ENCODE measurements at regions not wholly inside any gene's neighbourhood (a gene's known extent, or its start where the extent isn't known, plus 50 kb on each side); places are given as distances from the start of the nearest gene placed in this dataset.

DNA sequence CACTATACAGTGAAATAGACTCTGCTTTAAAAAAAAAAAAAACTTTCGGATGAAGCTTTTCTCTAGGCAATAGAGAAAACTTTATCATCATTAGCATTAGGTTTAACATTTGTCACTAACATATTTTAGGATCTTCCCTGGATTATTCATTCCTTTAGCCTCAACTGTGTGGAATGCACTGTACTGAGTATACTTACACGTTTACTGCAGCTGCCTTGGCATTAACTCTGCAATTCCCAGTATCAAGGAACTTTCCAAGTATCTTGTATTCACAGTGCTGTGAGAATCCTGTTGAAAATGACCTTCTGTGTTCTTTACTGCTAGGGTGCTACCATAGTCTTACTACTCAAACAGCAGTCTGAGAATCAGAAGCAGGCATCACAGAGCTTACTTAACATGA is 328.2 kb upstream of the COL3A1 start:
- no peak overlapping the region for H3K4me3 ChIP-seq (ENCODE audit: low read depth, low read length)
- TF ChIP-seq, protein P1, sequence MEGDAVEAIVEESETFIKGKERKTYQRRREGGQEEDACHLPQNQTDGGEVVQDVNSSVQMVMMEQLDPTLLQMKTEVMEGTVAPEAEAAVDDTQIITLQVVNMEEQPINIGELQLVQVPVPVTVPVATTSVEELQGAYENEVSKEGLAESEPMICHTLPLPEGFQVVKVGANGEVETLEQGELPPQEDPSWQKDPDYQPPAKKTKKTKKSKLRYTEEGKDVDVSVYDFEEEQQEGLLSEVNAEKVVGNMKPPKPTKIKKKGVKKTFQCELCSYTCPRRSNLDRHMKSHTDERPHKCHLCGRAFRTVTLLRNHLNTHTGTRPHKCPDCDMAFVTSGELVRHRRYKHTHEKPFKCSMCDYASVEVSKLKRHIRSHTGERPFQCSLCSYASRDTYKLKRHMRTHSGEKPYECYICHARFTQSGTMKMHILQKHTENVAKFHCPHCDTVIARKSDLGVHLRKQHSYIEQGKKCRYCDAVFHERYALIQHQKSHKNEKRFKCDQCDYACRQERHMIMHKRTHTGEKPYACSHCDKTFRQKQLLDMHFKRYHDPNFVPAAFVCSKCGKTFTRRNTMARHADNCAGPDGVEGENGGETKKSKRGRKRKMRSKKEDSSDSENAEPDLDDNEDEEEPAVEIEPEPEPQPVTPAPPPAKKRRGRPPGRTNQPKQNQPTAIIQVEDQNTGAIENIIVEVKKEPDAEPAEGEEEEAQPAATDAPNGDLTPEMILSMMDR (IDR thresholded peaks at IDR 0.05; ENCODE audit: insufficient read depth, low read length, missing control alignments) = no peak
- peak; percentile 47 for DNase-seq (ENCODE audit: low read depth, low spot score)
- CTCF ChIA-PET = no interaction called here
- POLR2A ChIA-PET = interaction anchor here (1.0 kb wide), 1 partner anchor 333 kb away, joined by 3 read pairs; no protein-coding TSS in a partner anchor

DNA sequence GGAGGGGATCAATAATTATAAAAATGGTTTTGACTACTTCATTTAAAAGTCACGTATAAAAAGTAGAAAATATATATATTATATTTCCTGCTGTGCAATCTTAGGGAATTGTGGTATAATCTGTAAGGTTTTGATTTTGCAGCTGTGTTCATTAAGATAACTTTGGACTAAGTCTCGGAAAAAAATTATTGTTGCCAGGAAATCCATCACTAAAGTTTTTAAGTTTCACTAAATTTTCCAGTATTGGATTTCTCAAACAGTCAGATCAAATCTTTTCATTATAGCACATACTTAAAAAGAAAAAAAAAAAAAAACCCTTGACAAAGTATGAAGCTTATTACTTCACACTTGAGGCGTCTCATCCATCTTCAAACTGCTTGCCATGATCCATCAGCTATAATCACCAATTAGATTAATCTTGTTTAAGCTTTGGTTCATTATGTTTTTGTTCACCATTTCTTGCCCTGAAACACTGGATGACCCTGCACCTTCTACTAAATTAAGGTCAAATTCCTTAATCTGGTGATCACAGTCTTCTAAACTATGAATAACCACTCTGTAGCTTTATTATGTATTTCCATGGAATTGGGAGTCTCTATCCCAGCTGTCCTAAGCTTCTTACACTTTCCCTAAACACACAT is 326.6 kb upstream of the COL3A1 start:
- no peak for DNase-seq (ENCODE audit: low read depth, low spot score)
- TF ChIP-seq, protein P1 (IDR thresholded peaks at IDR 0.05; ENCODE audit: insufficient read depth, low read length, missing control alignments) = no peak
- CTCF ChIA-PET = interaction anchor here (0.8 to 1.5 kb wide), 2 partner anchors 11 to 331 kb away, joined by 3 to 4 read pairs; no protein-coding TSS in a partner anchor
- POLR2A ChIA-PET = no interaction called here
- no peak overlapping the region for H3K4me3 ChIP-seq (ENCODE audit: low read depth, low read length)

DNA sequence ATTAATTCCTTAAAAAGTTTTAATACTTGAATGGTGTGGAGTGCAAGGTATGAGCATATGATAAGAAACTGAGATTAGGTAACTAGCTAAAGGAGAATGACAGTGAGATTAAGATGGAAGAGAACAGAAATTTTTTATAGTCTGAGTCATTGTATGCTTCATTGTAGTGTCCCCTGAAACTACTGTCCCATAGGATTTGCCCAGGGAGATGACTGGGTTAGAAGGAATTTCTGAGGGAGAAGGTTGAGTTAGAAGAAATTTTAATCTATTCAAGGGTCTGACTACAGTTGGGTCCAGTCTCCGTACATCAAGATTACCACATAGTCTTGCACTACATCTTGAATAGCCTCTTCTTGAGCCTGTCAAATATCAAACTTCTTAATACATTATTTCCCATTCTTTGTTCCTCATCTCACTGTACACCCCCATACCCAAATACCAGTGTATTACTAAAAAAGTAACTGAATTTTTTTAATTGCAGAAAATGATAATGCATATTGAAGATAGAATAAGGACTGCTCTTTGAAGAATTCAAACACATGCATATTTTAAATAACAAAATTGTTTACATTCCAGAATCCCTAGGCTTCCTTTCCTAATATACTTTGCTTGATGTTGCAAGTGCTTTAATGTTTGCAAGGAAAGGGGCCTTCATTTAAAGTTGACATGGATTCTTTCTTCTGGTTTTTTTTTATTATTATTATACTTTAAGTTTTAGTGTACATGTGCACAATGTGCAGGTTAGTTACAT is 314.3 kb upstream of the COL3A1 start:
- CTCF ChIA-PET = no interaction called here
- TF ChIP-seq, protein P1 (IDR thresholded peaks at IDR 0.05; ENCODE audit: insufficient read depth, low read length, missing control alignments) = no peak
- H3K4me3 ChIP-seq (ENCODE audit: low read depth, low read length) = no peak overlapping the region
- DNase-seq (ENCODE audit: low read depth, low spot score) = no peak
- POLR2A ChIA-PET = no interaction called here

DNA sequence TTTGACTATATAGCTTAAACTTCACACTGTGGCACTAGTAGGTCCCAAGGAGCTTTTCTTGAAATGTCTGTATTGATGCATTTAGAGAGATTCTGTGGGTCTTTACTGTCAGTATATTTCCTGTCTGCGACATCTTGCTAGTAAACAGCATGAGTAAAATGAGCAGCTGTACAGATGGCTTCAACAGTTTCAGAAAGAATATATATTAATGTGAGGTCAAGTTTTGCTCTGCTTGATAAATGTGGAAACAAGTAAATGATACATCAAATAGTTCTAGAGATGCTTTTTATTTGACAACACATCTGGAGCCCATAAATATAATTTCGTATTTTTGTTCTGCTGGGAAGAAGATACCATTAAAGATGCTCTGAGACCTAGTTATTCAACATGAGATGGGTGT is 310.9 kb upstream of the COL3A1 start:
- TF ChIP-seq, protein P1 (IDR thresholded peaks at IDR 0.05; ENCODE audit: insufficient read depth, low read length, missing control alignments) = no peak
- no peak for DNase-seq (ENCODE audit: low read depth, low spot score)
- H3K4me3 ChIP-seq (ENCODE audit: low read depth, low read length) = no peak overlapping the region
- ChIA-PET CTCF (no interaction called here), POLR2A (no interaction called here)

DNA sequence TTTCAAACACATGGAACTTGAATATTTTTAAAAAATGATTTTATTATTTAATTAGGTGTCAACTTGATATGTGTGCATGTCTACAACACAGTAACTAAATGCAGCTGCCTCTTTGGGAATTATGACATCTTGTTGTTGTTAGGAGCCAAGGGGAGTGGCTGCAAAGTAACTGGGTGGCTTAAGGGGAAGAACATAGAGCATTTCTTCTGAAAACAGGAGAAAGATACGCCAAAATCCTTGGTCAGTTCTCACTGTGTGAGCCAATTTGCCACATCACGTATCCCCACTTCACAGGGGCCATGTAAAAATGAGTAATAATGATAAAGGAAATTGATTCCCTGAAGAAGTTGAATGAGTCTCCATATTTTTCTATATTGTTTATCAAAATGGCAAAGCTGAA is 309.8 kb upstream of the COL3A1 start:
- POLR2A ChIA-PET = no interaction called here
- DNase-seq (ENCODE audit: low read depth, low spot score) = no peak
- CTCF ChIA-PET = no interaction called here
- H3K4me3 ChIP-seq (ENCODE audit: low read depth, low read length) = no peak overlapping the region
- TF ChIP-seq, protein P1 (IDR thresholded peaks at IDR 0.05; ENCODE audit: insufficient read depth, low read length, missing control alignments) = no peak

DNA sequence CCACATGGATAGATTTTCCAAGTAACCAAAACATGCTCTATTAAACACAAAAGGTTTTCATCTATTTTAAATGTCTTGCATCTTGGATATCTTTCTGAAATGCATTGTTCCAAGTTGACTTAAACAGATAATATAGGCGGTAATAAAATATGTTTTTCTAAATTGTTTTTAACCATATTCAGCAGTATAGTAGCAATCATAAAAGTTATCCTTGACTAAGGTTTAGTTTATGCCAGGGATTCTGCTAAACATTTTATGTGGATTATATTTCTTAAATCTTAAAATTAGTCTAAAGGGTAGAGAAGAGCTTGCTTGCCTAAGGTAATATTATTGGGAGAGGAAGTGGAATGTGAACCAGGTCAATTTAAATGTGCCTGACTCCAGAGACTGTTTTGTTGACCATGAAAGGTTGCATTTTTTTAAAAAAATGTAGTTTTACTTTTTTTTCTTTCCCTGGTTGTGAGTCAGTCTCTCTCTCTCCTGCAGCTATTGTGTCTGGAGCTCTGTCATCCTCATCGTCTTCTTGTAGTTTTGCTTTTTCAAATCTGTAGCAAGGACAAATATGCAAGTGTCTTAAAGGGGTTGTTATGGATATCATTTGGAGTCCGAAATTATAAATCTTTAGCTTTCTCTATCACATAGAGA is 309.1 kb upstream of the COL3A1 start:
- POLR2A ChIA-PET = no interaction called here
- TF ChIP-seq, protein P1 (IDR thresholded peaks at IDR 0.05; ENCODE audit: insufficient read depth, low read length, missing control alignments) = no peak
- H3K4me3 ChIP-seq (ENCODE audit: low read depth, low read length) = no peak overlapping the region
- no peak for DNase-seq (ENCODE audit: low read depth, low spot score)
- CTCF ChIA-PET = interaction anchor here (1.1 kb wide), 1 partner anchor 319 kb away, joined by 3 read pairs; no protein-coding TSS in a partner anchor

Measured in AG04449 (cell line).